Vagina (tissue), 2 donors: ENCODE measurements at regions not wholly inside any gene's neighbourhood (a gene's known extent, or its start where the extent isn't known, plus 50 kb on each side); places are given as distances from the start of the nearest gene placed in this dataset.

Experiments used
- CTCF ChIP-seq, 3 experiments: fragments of 450-650 bp in 2 of 3; fragments of 200-600 bp in 1 of 3; sonication (generic) in 1 of 3; IDR thresholded peaks; one replicate each; pipeline ENCODE4 v1.5.1; 2017 to 2019; ENCODE audit warnings: antibody characterized with exemption in 3 of 3, mild to moderate bottlenecking in 2 of 3, moderate library complexity in 2 of 3
- POLR2A ChIP-seq, 2 donors: fragments of 450-650 bp; IDR thresholded peaks; one replicate each; pipeline ENCODE4 v1.6.1; 2017; ENCODE audit warnings: antibody characterized with exemption in 2 of 2, mild to moderate bottlenecking in 2 of 2, moderate library complexity in 2 of 2
- POLR2AphosphoS5 ChIP-seq, 2 donors: sonication (generic); formaldehyde crosslinking; IDR thresholded peaks; one replicate each; pipeline ENCODE4 v1.9.0; 2017; ENCODE audit warnings: antibody characterized with exemption in 2 of 2, mild to moderate bottlenecking in 2 of 2, low read depth in 1 of 2; ENCODE audit not compliant: insufficient read depth in 1 of 2

- TF ChIP-seq CTCF (IDR thresholded peaks at IDR 0.05) (no peak), POLR2A (IDR thresholded peaks at IDR 0.05) (no peak), POLR2AphosphoS5 (IDR thresholded peaks at IDR 0.05; ENCODE audit: insufficient read depth in 1 of 2, low read depth in 1 of 2) (no peak)
These were observed 264.1 kb downstream of the SRGAP2C start for GRCh38 chr1:121448851-121449250.
